ENCODE measurements at regions not wholly inside any gene's neighbourhood (a gene's known extent, or its start where the extent isn't known, plus 50 kb on each side); places are given as distances from the start of the nearest gene placed in this dataset.

GRCh38 chr3:76958274-76958673, 81.6 kb upstream of the ROBO2 start:
- TF ChIP-seq CTCF (IDR thresholded peaks at IDR 0.05) = no peak
- TF ChIP-seq EP300 (IDR thresholded peaks at IDR 0.05) = no peak
- no peak for TF ChIP-seq POLR2AphosphoS5 (IDR thresholded peaks at IDR 0.05)
- no peak for TF ChIP-seq POLR2A (IDR thresholded peaks at IDR 0.05; ENCODE audit: low read depth)
- intact Hi-C loops (cut with DNase I) = no loop called here
- no peak overlapping the region for H3K27ac ChIP-seq (replicated peaks in 1 of 4)
- H3K36me3 ChIP-seq = no peaks in the 10 kb centered on the region
- no peaks in the 10 kb centered on the region for H3K4me1 ChIP-seq
- H3K27me3 ChIP-seq = no peaks in the 10 kb centered on the region
- H3K9me3 ChIP-seq = no peaks in the 10 kb centered on the region
- H3K4me3 ChIP-seq = no peak overlapping the region
- DNase-seq (ENCODE audit: extremely low spot score) = no peak

GRCh38 chr3:76958861-76959260, 81.0 kb upstream of the ROBO2 start:
- TF ChIP-seq POLR2AphosphoS5 (IDR thresholded peaks at IDR 0.05) (no peak), EP300 (IDR thresholded peaks at IDR 0.05) (no peak), POLR2A (IDR thresholded peaks at IDR 0.05; ENCODE audit: low read depth) (no peak), CTCF (IDR thresholded peaks at IDR 0.05) (no peak)
- intact Hi-C loops (cut with DNase I) = no loop called here
- DNase-seq (ENCODE audit: extremely low spot score) = no peak
- WGBS = 92% methylated on average over 1 of the region's 1 CpG
- H3K27me3 ChIP-seq = no peaks in the 10 kb centered on the region
- no peaks in the 10 kb centered on the region for H3K4me1 ChIP-seq
- H3K4me3 ChIP-seq = no peak overlapping the region
- no peaks in the 10 kb centered on the region for H3K36me3 ChIP-seq
- H3K9me3 ChIP-seq = no peaks in the 10 kb centered on the region
- no peak overlapping the region for H3K27ac ChIP-seq (replicated peaks in 1 of 4)

GRCh38 chr3:76961284-76961683, 78.6 kb upstream of the ROBO2 start:
- intact Hi-C loops (cut with DNase I) = no loop called here
- no peak for TF ChIP-seq POLR2AphosphoS5 (IDR thresholded peaks at IDR 0.05)
- DNase-seq (ENCODE audit: extremely low spot score) = no peak
- no peaks in the 10 kb centered on the region for H3K27me3 ChIP-seq
- no peaks in the 10 kb centered on the region for H3K9me3 ChIP-seq
- no peak overlapping the region for H3K4me3 ChIP-seq
- 79% methylated on average over 4 of the region's 4 CpGs for WGBS
- H3K27ac ChIP-seq (replicated peaks in 1 of 4) = no peak overlapping the region
- H3K4me1 ChIP-seq = no peaks in the 10 kb centered on the region
- no peaks in the 10 kb centered on the region for H3K36me3 ChIP-seq

- no peaks in the 10 kb centered on the region for H3K9me3 ChIP-seq
- intact Hi-C loops (cut with DNase I) = no loop called here
Observed at GRCh38 chr3:76965122-76965725, 74.7 kb upstream of the ROBO2 start.

GRCh38 chr3:76969471-76969870, 70.4 kb upstream of the ROBO2 start:
- DNase-seq (ENCODE audit: extremely low spot score) = no peak
- TF ChIP-seq POLR2AphosphoS5 (IDR thresholded peaks at IDR 0.05) = no peak
- TF ChIP-seq POLR2A (IDR thresholded peaks at IDR 0.05; ENCODE audit: low read depth) = no peak
- TF ChIP-seq CTCF (IDR thresholded peaks at IDR 0.05) = no peak
- TF ChIP-seq EP300 (IDR thresholded peaks at IDR 0.05) = no peak
- WGBS = 55% methylated on average over 2 of the region's 2 CpGs

More at GRCh38 chr3:76965122-76965725, 74.7 kb upstream of the ROBO2 start:
- H3K27ac ChIP-seq (replicated peaks in 1 of 4) = no peak overlapping the region
- no peaks in the 10 kb centered on the region for H3K27me3 ChIP-seq
- no peak overlapping the region for H3K4me3 ChIP-seq
- no peaks in the 10 kb centered on the region for H3K36me3 ChIP-seq
- no peaks in the 10 kb centered on the region for H3K4me1 ChIP-seq
- TF ChIP-seq EP300 (IDR thresholded peaks at IDR 0.05) = no peak
- DNase-seq (ENCODE audit: extremely low spot score) = no peak
- WGBS = 78% methylated on average over 4 of the region's 4 CpGs

GRCh38 chr3:76969996-76970615, 69.8 kb upstream of the ROBO2 start:
- Histone ChIP-seq H3K27me3 (no peaks in the 10 kb centered on the region), H3K9me3 (no peaks in the 10 kb centered on the region), H3K27ac (replicated peaks in 1 of 4) (no peak overlapping the region), H3K36me3 (no peaks in the 10 kb centered on the region), H3K4me3 (no peak overlapping the region), H3K4me1 (no peaks in the 10 kb centered on the region)
- WGBS = 67% methylated on average over 4 of the region's 4 CpGs
- TF ChIP-seq CTCF (IDR thresholded peaks at IDR 0.05) (no peak), EP300 (IDR thresholded peaks at IDR 0.05) (no peak), POLR2AphosphoS5 (IDR thresholded peaks at IDR 0.05) (no peak), POLR2A (IDR thresholded peaks at IDR 0.05; ENCODE audit: low read depth) (no peak)
- intact Hi-C loops (cut with DNase I) = no loop called here
- no peak for DNase-seq (ENCODE audit: extremely low spot score)

More at GRCh38 chr3:76969471-76969870, 70.4 kb upstream of the ROBO2 start:
- no peaks in the 10 kb centered on the region for H3K4me1 ChIP-seq
- H3K9me3 ChIP-seq = no peaks in the 10 kb centered on the region
- no peak overlapping the region for H3K4me3 ChIP-seq
- H3K36me3 ChIP-seq = no peaks in the 10 kb centered on the region
- intact Hi-C loops (cut with DNase I) = no loop called here
- no peak overlapping the region for H3K27ac ChIP-seq (replicated peaks in 1 of 4)
- H3K27me3 ChIP-seq = no peaks in the 10 kb centered on the region

Data from esophagus muscularis mucosa (tissue), 4 donors.